HG03066 (cell line): ENCODE measurements at regions not wholly inside any gene's neighbourhood (a gene's known extent, or its start where the extent isn't known, plus 50 kb on each side); places are given as distances from the start of the nearest gene placed in this dataset.

Source experiments
- ATAC-seq: cut with Tn5 transposase; IDR thresholded peaks from one replicate; pipeline ENCODE4 v1.9.1; 2021; ENCODE audit warnings: low read depth; ENCODE audit not compliant: unreplicated experiment

- no peak for ATAC-seq
These were observed 373.8 kb upstream of the ROBO1 start for GRCh38 chr3:80141557-80141956.

GRCh38 chr3:80116281-80116680 lies 348.5 kb upstream of the ROBO1 start:
- no peak for ATAC-seq

- no peak for ATAC-seq
These were observed 346.9 kb upstream of the ROBO1 start for GRCh38 chr3:80114694-80115093.

- no peak for ATAC-seq
These were observed 345.5 kb upstream of the ROBO1 start for GRCh38 chr3:80113331-80113730.

- no peak for ATAC-seq
These were observed 331.8 kb upstream of the ROBO1 start for GRCh38 chr3:80099559-80100066.

- no peak for ATAC-seq
These were observed 329.9 kb upstream of the ROBO1 start for GRCh38 chr3:80097674-80098073.

GRCh38 chr3:80096909-80097308 lies 329.1 kb upstream of the ROBO1 start:
- ATAC-seq: no peak

GRCh38 chr3:80094589-80094988 lies 326.8 kb upstream of the ROBO1 start:
- ATAC-seq: no peak

- ATAC-seq: no peak
These were observed 320.0 kb upstream of the ROBO1 start for GRCh38 chr3:80087767-80088166.

- ATAC-seq: no peak
These were observed 318.6 kb upstream of the ROBO1 start for GRCh38 chr3:80086426-80086825.

GRCh38 chr3:80079886-80080285 lies 312.1 kb upstream of the ROBO1 start:
- no peak for ATAC-seq

GRCh38 chr3:80068459-80068858 lies 300.7 kb upstream of the ROBO1 start:
- ATAC-seq: no peak

- ATAC-seq: no peak
These were observed 295.7 kb upstream of the ROBO1 start for GRCh38 chr3:80063535-80063934.

GRCh38 chr3:80060664-80061063 lies 292.9 kb upstream of the ROBO1 start:
- no peak for ATAC-seq

- no peak for ATAC-seq
These were observed 287.5 kb upstream of the ROBO1 start for GRCh38 chr3:80055306-80055705.

GRCh38 chr3:80052271-80052670 lies 284.5 kb upstream of the ROBO1 start:
- no peak for ATAC-seq

GRCh38 chr3:80051602-80051962 lies 283.8 kb upstream of the ROBO1 start:
- no peak for ATAC-seq

GRCh38 chr3:80050826-80051601 lies 283.2 kb upstream of the ROBO1 start:
- ATAC-seq: no peak

GRCh38 chr3:80043226-80043625 lies 275.4 kb upstream of the ROBO1 start:
- ATAC-seq: no peak

GRCh38 chr3:80040067-80040466 lies 272.3 kb upstream of the ROBO1 start:
- ATAC-seq: no peak

- ATAC-seq: no peak
These were observed 268.4 kb upstream of the ROBO1 start for GRCh38 chr3:80036176-80036575.

GRCh38 chr3:80035021-80035420 lies 267.2 kb upstream of the ROBO1 start:
- ATAC-seq: no peak

GRCh38 chr3:80023010-80023409 lies 255.2 kb upstream of the ROBO1 start:
- no peak for ATAC-seq
